ENCODE measurements at regions not wholly inside any gene's neighbourhood (a gene's known extent, or its start where the extent isn't known, plus 50 kb on each side); places are given as distances from the start of the nearest gene placed in this dataset.

DNA sequence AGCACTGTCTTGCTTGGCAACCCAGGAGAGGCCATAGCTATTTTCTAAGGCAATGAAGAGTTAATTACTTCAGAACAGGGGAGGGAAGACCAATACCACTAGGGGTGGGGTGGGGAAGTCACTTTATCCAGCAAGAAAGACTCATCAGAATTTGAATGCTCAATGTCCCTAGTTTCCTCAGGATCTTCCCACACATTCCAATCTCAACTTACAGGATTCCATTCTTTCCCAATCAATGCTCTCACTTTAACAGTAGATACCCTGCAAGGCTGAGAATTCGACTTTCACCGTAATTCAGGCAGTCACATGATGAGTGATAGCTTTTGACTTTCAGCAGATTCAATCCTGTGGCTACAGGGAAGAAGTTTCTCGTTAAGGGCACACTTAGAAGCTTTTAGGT lies 526.6 kb upstream of the SEL1L start:
- Histone ChIP-seq H3K27ac (no peak overlapping the region), H3K27me3 (no peaks in the 10 kb centered on the region), H3K36me3 (no peaks in the 10 kb centered on the region), H3K4me3 (no peak overlapping the region), H3K4me1 (peaks cover 0 to 10% (median 6%) of the 10 kb centered on the region in 4 donors), H3K9me3 (peaks cover 0 to 2% (median 0%) of the 10 kb centered on the region in 4 donors)
- intact Hi-C loops (cut with DNase I), result no loop called here
- DNase-seq, result no peak
- TF ChIP-seq, protein P1, sequence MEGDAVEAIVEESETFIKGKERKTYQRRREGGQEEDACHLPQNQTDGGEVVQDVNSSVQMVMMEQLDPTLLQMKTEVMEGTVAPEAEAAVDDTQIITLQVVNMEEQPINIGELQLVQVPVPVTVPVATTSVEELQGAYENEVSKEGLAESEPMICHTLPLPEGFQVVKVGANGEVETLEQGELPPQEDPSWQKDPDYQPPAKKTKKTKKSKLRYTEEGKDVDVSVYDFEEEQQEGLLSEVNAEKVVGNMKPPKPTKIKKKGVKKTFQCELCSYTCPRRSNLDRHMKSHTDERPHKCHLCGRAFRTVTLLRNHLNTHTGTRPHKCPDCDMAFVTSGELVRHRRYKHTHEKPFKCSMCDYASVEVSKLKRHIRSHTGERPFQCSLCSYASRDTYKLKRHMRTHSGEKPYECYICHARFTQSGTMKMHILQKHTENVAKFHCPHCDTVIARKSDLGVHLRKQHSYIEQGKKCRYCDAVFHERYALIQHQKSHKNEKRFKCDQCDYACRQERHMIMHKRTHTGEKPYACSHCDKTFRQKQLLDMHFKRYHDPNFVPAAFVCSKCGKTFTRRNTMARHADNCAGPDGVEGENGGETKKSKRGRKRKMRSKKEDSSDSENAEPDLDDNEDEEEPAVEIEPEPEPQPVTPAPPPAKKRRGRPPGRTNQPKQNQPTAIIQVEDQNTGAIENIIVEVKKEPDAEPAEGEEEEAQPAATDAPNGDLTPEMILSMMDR (IDR thresholded peaks at IDR 0.05), result no peak
- WGBS, 2 donors, result 58 to 63% methylated on average over 3 of the region's 3 CpGs

DNA sequence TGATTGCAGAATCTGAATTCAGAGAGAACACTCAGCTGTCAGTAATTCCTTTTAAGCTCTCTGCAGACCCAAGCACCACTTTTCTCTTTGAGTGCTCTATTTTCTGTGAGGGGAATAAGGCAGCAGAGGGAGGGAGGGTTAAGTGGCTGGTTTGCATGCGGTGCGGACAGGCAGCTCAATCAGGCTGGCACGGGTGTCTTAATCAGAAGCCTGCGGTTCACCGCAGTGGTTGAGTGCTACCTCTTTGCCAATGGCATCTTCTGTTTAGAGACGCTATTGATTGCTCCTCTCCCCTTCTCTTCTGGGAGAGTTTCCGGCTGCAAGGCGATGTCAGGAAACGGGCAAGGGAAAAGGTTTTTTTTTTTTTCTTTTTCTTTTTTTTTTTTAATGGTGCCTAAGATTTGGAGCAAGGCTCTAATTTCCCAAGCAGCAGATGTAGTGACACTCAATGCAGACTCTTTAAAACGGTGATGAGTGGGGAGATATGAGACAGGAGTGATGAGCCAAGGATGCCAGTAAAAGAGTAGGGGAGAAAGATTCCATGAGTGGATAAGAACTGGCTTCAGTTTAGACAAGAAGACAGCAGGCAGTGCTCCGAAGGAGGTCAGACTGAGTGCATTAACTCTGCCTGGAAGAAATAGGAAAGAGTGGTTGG lies 533.7 kb upstream of the SEL1L start:
- TF ChIP-seq, protein P1 (IDR thresholded peaks at IDR 0.05), result no peak
- TF ChIP-seq EP300 (IDR thresholded peaks at IDR 0.05) (no peak), POLR2A (IDR thresholded peaks at IDR 0.05) (no peak), POLR2AphosphoS5 (IDR thresholded peaks at IDR 0.05) (no peak)
- Histone ChIP-seq H3K9me3 (no peaks in the 10 kb centered on the region), H3K36me3 (no peaks in the 10 kb centered on the region), H3K27ac (no peak overlapping the region), H3K4me1 (no peaks in the 10 kb centered on the region), H3K4me3 (no peak overlapping the region), H3K27me3 (no peaks in the 10 kb centered on the region)
- no peak for DNase-seq
- intact Hi-C loops (cut with DNase I), result no loop called here
- WGBS, 2 donors, result 77 to 78% methylated on average over 11 of the region's 11 CpGs

DNA sequence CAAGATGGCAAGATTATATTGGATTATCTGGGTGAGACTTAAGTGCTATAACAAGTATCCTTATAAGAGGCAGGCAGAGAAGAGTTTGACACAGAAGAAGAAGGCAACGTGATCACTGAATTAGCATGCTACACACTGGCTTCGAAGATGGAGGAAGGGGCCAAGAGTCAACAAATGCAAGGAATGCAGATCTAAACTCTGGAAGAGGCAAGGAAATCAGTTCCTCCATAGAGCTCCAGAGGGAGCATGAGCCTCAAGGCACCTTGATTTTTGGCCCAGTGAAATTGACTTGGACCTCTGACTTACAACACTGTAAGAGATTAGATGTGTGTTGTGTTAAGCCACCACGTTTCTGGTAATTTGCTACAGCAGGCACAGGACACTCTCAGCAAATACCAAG lies 536.4 kb upstream of the SEL1L start:
- intact Hi-C loops (cut with DNase I), result no loop called here
- no peak for TF ChIP-seq POLR2AphosphoS5 (IDR thresholded peaks at IDR 0.05)
- TF ChIP-seq POLR2A (IDR thresholded peaks at IDR 0.05), result no peak
- TF ChIP-seq, protein P1 (IDR thresholded peaks at IDR 0.05), result no peak
- no peak overlapping the region for H3K4me3 ChIP-seq
- 60 to 74% methylated on average over 3 of the region's 3 CpGs for WGBS, 2 donors
- H3K27ac ChIP-seq, result no peak overlapping the region
- H3K36me3 ChIP-seq, result no peaks in the 10 kb centered on the region
- no peak for DNase-seq
- H3K4me1 ChIP-seq, result no peaks in the 10 kb centered on the region
- no peaks in the 10 kb centered on the region for H3K27me3 ChIP-seq
- H3K9me3 ChIP-seq, result no peaks in the 10 kb centered on the region

DNA sequence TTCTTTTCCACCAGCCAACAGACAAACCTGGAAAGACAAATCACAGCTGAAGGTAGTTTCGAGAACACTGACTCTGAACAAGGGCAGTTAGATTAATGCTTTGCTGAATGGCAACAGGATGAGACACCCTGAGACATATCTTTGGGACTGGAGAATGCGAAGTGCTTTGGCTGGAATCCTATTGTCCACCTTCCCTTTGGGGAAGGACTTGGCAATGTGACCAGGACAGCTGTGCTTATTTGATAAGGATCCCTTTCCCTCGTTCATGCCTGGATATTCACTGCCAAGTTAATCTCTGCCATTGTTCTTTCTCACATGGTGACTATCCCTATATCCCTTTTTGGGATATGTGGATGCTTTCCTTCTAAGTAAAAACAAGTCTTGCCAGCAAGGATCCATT lies 537.1 kb upstream of the SEL1L start:
- WGBS, 2 donors, result 62 to 64% methylated on average over 3 of the region's 3 CpGs
- no peak for TF ChIP-seq EP300 (IDR thresholded peaks at IDR 0.05)
- no peak for TF ChIP-seq POLR2AphosphoS5 (IDR thresholded peaks at IDR 0.05)
- TF ChIP-seq, protein P1 (IDR thresholded peaks at IDR 0.05), result no peak
- no peak for TF ChIP-seq POLR2A (IDR thresholded peaks at IDR 0.05)
- DNase-seq, result no peak

DNA sequence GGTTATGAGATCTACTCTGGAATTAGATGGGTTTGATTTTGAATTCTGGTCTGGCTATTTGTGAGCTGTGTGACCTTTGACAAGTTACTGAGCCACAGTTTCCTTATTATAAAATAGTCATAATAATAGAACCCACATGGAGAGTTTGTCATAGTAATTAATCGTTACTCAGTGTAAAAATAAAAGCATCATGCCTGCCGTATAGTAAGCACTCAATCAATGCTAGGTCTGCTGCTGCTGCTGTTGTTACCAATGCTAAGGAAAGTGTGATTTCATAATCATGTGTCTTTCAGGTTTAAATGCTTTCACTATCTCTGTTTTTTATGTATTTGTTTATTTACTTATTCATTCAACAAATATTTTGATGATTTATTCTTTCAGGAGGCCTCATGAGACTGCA lies 539.9 kb upstream of the SEL1L start:
- Histone ChIP-seq H3K4me3 (no peak overlapping the region), H3K9me3 (no peaks in the 10 kb centered on the region), H3K27me3 (no peaks in the 10 kb centered on the region), H3K27ac (no peak overlapping the region), H3K36me3 (no peaks in the 10 kb centered on the region), H3K4me1 (no peaks in the 10 kb centered on the region)
- TF ChIP-seq POLR2AphosphoS5 (IDR thresholded peaks at IDR 0.05), result no peak
- no peak for TF ChIP-seq POLR2A (IDR thresholded peaks at IDR 0.05)
- TF ChIP-seq EP300 (IDR thresholded peaks at IDR 0.05), result no peak
- TF ChIP-seq, protein P1 (IDR thresholded peaks at IDR 0.05), result no peak
- DNase-seq, result no peak
- intact Hi-C loops (cut with DNase I), result no loop called here
- 68 to 84% methylated on average over 2 of the region's 2 CpGs for WGBS, 2 donors

More for the DNA sequence above, 537.1 kb upstream of the SEL1L start:
- no peak overlapping the region for H3K4me3 ChIP-seq
- H3K36me3 ChIP-seq, result no peaks in the 10 kb centered on the region
- intact Hi-C loops (cut with DNase I), result no loop called here
- no peak overlapping the region for H3K27ac ChIP-seq
- H3K9me3 ChIP-seq, result no peaks in the 10 kb centered on the region
- H3K27me3 ChIP-seq, result no peaks in the 10 kb centered on the region
- no peaks in the 10 kb centered on the region for H3K4me1 ChIP-seq

All from sigmoid colon (tissue), 6 donors.